ENCODE measurements at regions not wholly inside any gene's neighbourhood (a gene's known extent, or its start where the extent isn't known, plus 50 kb on each side); places are given as distances from the start of the nearest gene placed in this dataset.

GRCh38 chr4:14184265-14184664 lies 556.7 kb upstream of the BOD1L1 start:
- DNase-seq: no peak

- DNase-seq: no peak
These were observed 557.2 kb upstream of the BOD1L1 start for GRCh38 chr4:14184767-14185166.

- no peak for DNase-seq
These were observed 560.7 kb upstream of the BOD1L1 start for GRCh38 chr4:14188214-14188613.

GRCh38 chr4:14193601-14194000 lies 566.1 kb upstream of the BOD1L1 start:
- DNase-seq: no peak

- DNase-seq: no peak
These were observed 568.6 kb upstream of the BOD1L1 start for GRCh38 chr4:14196131-14196530.

GRCh38 chr4:14215116-14215770 lies 587.7 kb upstream of the BOD1L1 start:
- no peak for DNase-seq

- no peak for DNase-seq
These were observed 589.9 kb upstream of the BOD1L1 start for GRCh38 chr4:14217401-14217800.

- DNase-seq: no peak
These were observed 591.1 kb upstream of the BOD1L1 start for GRCh38 chr4:14218641-14219040.

- no peak for DNase-seq
These were observed 593.7 kb upstream of the BOD1L1 start for GRCh38 chr4:14221176-14221575.

- no peak for DNase-seq
These were observed 595.0 kb upstream of the BOD1L1 start for GRCh38 chr4:14222377-14223029.

- DNase-seq: no peak
These were observed 595.9 kb upstream of the BOD1L1 start for GRCh38 chr4:14223461-14223860.

GRCh38 chr4:14225688-14226207 lies 598.2 kb upstream of the BOD1L1 start:
- DNase-seq: no peak

GRCh38 chr4:14233126-14233525 lies 605.6 kb upstream of the BOD1L1 start:
- DNase-seq: no peak

GRCh38 chr4:14234307-14234706 lies 606.8 kb upstream of the BOD1L1 start:
- DNase-seq: no peak

- no peak for DNase-seq
These were observed 608.8 kb upstream of the BOD1L1 start for GRCh38 chr4:14236359-14236758.

- DNase-seq: no peak
These were observed 610.4 kb upstream of the BOD1L1 start for GRCh38 chr4:14237911-14238310.

- no peak for DNase-seq
These were observed 614.0 kb upstream of the BOD1L1 start for GRCh38 chr4:14241574-14241973.

GRCh38 chr4:14247767-14248166 lies 620.2 kb upstream of the BOD1L1 start:
- no peak for DNase-seq

- no peak for DNase-seq
These were observed 621.7 kb upstream of the BOD1L1 start for GRCh38 chr4:14249226-14249625.

GRCh38 chr4:14254252-14254651 lies 626.7 kb upstream of the BOD1L1 start:
- no peak for DNase-seq

GRCh38 chr4:14254926-14255325 lies 627.4 kb upstream of the BOD1L1 start:
- DNase-seq: no peak

GRCh38 chr4:14257903-14258302 lies 630.4 kb upstream of the BOD1L1 start:
- DNase-seq: no peak

- no peak for DNase-seq
These were observed 632.4 kb upstream of the BOD1L1 start for GRCh38 chr4:14259936-14260335.

GRCh38 chr4:14260591-14260990 lies 633.1 kb upstream of the BOD1L1 start:
- no peak for DNase-seq

- no peak for DNase-seq
These were observed 634.7 kb upstream of the BOD1L1 start for GRCh38 chr4:14262221-14262620.
